Glomerular endothelial cell (primary cell): ENCODE measurements at regions not wholly inside any gene's neighbourhood (a gene's known extent, or its start where the extent isn't known, plus 50 kb on each side); places are given as distances from the start of the nearest gene placed in this dataset.

ENCODE experiments used
- DNase-seq: peaks from one replicate; pipeline ENCODE4 v3.0.0-alpha.2; 2011; ENCODE audit warnings: low read depth, low spot score; ENCODE audit errors: extremely low read depth

DNA sequence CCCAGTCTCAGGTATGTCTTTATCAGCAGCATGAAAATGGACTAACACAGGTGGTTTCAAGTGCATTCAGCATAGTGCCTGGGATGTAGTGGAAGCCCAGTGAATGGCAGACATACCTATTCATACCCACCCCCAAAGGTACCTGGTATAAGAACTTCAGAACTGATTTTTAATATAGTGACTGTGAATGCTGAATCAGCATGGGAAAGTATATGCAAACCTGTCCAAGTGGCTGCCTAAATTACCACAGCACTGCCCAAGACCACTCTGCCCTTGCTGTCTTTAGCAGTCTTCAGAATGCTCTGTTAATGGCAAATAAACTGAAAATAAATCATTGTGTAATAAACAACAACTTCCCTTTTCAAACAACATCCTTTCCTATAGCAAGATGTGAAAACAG lies 312.1 kb downstream of the GPAM start:
- no peak for DNase-seq

DNA sequence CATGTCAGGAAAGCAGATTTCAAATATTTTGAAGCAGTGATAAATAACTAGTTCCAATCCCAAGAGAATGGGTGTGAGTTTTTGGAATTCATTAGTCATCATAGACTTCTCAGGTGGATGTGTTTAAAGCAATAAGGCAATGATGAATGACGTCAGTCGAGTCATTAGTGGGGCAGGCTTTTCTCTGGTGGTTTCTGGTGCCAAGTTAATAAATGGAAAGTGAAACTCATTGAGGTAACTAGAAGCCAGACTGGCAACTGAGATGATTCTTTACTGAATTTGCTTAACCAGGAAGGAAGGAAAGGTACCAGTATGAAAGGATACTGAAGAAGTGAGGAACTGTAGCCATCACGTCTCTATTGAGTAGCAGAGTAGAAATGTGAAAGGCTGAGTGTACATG lies 311.0 kb downstream of the GPAM start:
- DNase-seq, result no peak

DNA sequence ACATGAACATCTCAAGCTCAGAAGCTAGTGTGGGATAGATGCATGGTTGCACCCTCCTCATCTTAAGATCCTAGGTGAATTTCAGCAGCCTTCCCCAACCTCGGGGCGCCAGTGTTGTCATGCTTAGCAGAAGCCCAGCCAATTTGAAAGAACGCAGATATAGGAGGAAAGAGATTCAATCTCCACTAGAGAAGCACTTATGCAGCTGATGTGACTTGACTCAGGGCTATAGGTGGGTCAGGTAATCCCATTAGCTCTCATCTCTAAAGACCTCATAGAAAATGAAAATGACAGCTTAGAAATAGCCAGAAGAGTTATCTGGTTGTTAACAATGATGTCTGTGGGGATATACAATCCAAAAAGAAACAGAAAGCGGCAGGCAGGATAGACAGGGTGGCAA lies 310.5 kb downstream of the GPAM start:
- no peak for DNase-seq

DNA sequence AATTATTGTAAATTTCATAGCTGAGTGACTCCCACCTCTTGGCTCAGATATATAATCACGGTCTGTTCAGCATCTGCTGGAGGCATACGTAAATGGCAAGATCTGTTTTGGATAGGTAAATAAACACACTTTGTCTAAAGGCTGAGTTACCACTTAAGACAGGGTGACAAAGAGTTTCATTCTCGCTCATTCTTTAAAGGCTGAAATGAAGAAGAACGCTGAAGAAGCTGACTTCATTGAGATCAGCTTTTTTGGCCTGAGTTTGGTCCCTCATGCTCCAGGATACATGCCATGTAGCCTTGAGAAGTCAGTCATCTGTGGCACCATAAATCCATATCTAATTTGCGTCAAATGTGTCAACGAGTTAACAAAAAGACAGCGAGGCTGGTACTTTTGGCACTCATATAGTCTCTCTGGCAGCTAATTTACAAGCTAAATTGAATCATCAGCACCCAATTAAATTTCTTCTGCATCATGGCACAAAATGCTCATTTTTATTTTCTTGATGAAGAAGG lies 309.9 kb downstream of the GPAM start:
- no peak for DNase-seq

DNA sequence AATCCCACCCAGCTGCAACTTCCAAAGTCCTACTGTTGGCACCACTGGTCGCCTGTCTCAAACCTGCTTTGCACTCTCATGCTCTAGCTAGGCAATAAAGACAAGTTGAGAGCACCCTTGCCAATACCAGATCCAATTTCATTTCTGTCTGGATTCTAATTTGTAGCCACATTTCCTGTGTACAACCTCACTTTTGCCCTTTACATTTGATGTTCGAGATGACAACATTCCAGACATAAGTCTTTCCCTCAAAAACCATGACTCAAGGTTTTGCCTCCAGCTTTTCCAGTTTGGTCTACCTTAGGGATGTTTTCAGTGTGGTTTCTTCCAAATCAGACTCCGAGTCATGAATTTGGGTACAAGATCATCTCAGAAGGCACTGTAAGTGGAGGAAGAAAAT lies 309.0 kb downstream of the GPAM start:
- DNase-seq, result no peak

DNA sequence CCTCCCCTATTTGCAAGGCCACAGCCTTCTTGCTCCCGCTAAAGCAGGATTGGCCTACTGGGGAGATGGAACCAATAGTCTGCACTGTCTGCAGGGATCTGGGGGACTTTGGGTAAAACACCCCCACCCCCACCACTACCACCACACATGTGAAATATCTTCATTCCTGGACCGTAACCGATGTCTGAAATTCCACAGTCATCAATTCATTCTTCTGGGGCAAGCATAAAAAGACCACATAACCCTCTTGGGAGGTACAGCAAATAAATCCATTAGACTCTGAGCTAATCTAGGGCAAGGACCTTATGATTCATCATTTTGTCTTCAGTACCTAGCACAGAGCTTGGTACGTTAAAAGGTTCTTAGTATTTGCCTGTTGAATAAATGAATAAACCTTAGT lies 307.8 kb downstream of the GPAM start:
- no peak for DNase-seq

DNA sequence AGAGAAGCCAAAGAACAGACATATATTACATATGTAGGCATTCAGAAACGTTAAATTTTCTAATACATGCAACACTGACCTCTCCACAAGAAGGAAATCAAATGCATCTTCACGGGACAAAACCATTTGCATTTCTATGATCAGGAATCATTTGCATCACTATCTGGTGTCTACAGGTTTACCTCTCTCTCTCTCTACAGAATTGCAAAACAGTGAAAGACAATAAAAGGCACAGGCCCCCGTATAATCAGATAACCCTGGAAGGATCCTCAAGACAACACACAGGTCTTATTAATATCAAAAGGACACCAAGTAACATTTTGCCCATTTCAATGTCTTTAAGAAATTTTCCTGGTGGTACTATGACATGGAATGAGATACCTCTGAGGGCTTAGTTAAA lies 306.3 kb downstream of the GPAM start:
- no peak for DNase-seq

DNA sequence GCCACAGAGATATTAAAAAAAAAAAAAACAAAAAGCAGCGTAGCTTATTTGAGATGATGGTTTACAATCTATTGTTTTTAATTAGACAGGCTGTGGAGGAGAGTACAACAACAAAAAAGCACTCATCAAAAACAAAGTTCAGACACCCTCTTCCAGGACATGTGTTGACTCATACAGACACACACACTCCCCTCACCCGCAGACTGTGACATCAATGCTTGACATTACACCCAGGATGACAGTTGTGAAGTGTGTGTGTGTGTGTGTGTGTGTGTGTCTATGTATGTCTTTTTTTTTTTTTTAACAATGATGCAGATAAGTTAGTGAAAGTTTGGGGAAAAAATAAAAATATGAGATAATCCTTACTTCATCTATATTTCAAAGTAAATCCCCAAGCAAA lies 303.6 kb downstream of the GPAM start:
- no peak for DNase-seq

DNA sequence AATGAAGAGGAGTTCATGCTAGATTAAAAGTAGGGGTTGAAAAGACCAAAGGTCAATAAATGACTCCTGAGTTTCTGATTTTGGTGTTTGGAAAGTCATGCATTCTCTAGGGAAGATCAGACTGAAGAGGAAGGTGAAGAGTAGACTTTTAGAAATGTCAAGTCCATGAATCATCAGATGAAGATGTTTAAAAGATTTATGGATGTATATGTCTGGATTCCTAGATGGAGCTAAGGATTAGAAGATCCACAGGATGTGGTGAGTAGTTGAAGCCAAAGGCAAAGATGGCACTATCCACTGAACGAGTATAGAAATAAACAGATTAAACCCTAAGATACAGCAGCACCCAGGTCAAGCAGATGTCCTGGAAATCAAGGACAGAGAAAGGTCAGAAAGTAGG lies 298.5 kb downstream of the GPAM start:
- no peak for DNase-seq

DNA sequence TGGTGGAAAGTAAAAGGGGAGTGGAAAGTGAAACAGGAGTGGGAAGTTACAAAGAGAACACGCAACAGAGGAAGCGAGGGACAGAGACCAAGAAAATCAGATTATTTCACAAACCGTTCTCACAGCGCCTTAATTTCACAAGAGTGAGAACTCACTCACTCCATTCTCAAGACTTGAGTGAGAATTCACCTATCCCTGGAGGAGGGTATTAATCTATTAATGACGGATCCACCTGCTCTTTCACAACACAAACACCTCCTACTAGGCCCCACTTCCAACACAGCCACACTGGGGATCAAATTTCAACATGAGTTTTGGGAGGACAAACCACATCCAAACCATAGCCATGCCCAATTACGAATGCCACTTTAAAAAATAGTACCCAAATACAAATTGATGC lies 297.6 kb downstream of the GPAM start:
- DNase-seq, result no peak

DNA sequence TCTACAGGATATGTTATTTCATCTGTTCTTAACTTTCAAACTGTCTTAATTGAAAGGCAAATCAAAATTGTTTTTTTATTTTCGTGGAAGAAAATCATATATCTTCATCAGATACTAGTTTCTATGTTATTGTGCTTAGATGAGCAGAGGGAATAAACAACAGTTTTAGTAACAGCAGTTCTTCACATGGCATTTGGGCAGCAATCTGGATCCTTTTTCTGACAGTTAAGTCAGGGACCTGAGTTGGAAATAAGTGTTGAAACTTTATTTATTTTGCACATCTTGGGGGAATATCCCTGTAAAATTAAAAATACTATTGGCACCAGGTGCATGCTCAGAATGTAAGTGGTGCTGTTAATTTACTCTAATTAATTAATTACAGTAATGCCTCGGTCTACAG lies 296.3 kb downstream of the GPAM start:
- DNase-seq, result no peak

DNA sequence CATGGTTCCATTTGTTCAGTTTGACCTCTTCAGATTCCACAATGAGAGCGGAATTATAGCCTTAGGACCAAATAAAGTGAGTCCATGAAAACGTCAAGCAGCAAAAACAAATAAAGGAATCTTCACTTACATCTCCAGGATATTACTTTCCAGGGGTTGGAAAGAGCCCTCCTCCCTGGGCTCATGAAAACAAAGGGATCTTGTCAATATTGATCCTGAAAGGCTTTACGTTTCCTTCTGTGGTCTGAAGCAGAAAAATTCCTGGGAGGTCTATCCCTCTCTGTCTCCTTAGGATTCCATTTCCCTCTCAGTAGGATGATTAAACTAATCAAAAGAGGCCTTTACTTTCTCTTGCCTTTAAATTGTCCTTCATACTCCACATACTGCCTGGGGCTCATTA lies 293.5 kb downstream of the GPAM start:
- no peak for DNase-seq

DNA sequence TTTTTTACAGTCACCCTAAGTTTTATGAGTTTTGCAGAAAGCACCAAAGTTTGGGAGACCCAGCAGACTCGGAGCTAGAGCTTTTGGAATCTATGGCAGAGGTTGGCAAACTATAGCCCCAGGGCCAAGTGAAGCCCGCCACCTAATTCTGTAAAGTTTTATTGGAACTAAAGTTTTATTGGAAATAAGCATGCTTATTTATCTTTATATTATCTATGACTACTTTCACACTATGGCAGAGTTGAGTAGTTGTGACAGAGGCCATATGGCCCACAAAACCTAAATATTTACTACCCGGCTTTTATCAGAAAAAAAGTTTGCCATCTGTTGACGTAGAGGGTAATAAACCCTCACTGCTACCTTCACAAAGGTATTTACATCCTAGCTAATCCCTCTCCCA lies 267.6 kb downstream of the GPAM start:
- no peak for DNase-seq

DNA sequence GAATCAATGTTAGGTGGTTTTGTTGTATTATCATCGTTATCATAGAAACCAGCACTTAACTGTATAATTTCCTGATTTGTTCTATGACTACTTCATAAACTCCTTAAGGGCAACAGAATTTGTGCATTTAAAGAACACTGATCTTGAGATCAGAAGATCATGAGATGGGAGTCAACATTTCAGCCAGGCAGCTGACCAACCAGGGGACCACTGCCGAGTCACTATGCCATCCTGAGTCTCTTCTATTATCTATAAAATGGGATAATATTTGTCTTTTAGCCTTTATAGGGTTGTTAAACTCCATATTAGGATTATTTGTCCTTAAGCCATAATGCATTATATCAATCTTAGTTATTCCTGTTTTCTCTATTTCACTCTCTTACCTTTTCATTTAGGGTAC lies 261.7 kb downstream of the GPAM start:
- no peak for DNase-seq

DNA sequence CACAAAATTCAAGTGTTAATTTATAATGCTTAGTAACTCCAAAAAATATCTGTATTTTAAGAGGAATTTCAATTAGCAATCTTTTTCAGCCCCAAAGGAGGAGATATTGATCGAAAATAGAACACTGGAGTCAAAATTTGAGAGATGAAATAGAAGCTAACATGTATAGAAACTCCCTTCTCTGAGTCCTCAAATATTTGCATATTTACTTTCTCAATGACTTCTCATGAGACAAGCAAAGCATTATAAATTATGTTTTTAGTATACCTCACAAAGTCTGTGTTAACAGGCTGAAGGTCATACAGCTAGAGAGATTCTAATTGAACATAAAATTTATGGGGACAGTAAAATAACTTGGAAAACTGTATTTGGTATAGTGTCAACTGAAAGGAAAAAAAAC lies 260.5 kb downstream of the GPAM start:
- DNase-seq, result no peak

DNA sequence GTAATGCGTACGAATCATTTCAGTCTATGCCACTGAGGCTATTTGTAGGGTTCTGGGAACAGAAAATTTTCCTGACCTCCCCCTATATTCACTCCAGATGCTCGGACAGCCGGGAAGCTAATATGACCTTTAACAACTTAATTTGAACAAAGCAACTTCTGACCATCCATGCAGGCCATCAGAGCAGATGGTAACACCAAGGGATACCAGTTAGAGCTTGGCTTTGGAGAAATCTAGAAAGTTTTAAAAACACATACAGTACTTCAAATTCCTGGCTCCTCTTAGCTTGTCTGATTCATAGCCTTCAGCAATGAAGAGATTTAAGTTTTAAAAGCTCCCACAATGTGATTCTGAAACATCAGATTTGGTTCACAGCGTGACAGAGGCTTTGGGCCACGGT lies 257.3 kb downstream of the GPAM start:
- no peak for DNase-seq

DNA sequence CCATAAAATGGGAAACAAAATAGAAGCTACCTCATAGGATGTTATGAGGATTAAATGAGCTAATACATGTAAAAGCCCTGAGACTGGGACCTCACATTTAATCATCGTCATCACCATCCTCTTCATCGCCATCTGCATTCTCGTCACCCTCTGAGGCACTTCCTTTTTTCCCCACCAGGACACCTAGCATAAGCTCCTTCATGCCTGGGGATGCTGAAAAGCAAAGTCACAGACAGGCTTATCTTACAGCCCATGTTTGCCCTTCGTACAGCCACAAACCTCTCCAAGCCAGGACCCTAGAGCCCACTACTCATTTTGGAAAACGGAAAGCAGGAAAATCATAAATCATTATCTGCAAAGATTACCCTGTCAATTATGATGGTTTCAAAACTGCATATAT lies 249.6 kb downstream of the GPAM start:
- DNase-seq, result no peak

DNA sequence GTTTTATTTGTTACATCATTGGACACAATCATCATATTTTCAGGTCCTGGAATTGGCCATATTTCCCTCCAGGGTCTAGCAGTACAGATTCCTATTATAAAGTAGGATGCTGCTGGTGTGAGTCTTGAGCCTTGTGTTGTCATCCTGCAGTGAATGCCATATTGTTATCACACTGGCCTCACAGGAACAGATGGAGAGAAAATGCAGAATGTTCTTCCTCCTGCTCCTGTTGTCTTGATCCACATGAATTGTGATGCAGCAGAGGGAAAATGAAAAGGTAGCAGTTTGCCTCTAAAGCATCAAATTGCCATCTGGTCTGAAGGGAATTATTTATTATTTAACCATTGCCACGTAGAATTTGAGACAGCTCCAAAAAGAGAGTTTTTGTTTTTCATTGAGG lies 248.6 kb downstream of the GPAM start:
- no peak for DNase-seq

DNA sequence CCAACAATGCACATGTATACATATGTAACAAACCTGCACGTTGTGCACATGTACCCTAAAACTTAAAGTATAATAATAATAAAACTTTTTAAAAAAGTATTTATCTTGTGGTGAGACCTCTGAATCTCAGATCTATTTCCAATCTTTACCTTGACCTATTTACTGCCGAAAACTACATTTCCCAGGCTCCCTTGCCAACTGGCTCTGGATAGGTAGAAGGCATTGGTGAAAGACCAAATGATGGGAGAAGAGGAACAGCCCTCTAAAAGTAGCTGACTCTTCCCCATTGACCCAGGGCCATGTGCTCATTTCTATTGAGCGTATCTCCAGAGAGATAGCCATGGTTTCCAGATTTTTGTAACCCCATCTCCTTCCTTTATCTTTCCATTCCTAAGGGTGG lies 247.4 kb downstream of the GPAM start:
- no peak for DNase-seq

DNA sequence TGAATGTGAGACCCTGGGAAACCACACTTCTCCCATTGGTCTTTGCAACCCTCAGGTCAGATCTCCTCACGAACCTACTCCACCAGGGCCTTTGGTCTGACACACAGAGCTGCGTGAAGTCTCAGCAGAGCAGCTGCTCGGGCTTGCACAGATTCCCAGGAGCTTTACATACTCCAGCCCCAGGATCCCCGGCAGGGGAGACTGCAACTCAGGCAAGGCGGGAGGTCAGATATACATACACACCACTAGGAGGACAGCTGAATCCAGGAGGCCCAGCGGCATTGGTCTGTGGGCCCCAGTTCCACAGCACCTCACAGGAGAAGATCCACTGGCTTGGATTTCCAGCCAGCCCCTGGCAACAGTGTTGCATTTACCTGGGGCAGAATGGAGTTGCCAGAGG lies 239.2 kb downstream of the GPAM start:
- DNase-seq, result no peak

DNA sequence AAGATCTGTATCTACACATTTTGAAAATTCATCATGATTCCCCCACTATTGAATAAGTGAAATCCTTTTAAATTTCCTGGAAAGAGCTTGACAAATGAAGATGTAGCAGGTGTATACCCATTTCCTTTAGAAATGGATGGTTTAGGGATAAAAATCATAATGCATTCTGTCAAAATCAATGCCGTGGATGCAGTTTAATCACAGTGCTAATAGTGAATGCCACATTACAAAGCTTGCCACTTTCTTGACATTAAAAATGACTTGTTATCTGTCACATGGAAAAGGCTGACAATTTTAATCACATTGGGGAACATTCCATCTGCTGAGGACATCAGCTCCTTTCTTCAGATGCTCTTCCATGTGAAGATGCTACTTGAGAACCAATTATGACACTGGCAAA lies 229.6 kb downstream of the GPAM start:
- no peak for DNase-seq

DNA sequence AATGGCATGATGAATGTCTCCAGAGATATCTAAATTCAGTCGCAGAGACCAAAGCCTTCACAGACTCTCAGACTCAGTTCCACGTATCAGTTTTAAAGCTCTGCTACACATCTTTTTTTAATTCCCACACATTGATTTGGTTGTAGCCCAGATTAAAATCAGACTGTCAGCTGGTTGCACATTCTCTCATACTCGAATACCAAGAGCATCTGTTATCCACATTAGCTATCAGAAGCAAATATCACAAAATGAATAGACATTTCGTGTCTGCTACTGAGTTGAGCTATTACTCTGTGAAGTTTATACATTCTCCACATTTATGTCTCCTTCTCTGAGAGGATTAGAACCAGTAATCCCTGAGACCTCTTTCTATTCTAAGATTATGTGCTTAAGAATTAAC lies 229.2 kb downstream of the GPAM start:
- DNase-seq, result no peak

DNA sequence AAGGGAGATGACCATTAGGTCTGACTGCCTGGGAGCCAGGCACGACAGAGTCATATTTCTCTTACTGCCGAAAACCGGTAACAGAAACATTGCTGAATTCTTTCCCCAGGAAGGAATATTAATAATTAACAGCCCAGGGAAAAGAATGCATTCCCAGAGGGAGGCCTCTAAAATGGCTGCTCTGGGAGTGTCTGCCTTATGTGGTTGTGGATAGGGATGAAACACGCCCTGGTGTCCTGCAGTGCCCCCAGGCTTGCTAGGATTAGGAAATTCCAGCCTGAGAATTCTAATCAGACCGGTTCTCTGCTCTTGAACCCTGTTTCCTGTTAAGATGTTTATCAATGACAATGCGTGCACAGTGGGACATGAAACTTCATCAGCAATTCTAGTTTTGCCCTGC lies 226.7 kb downstream of the GPAM start:
- DNase-seq, result no peak

DNA sequence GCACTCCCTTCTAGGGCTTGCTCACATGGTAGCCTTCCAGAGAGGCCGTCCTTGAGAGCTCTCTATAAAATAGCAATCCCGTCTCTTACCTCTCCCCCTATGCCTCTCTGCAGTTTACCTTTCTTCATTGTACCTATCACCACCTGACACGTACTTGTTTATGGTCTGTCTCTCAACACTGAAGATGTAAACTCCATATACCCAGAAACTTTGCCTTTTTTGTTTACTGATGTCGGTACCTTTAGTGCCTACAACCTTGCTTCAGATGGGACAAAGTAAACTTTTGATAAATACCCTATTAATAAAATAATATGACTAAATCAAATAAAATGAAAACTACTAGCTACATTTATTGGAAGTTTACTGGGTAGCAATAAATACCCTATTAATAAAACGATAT lies 220.6 kb downstream of the GPAM start:
- no peak for DNase-seq
